Stomach (tissue), 8 donors: ENCODE measurements at regions not wholly inside any gene's neighbourhood (a gene's known extent, or its start where the extent isn't known, plus 50 kb on each side); places are given as distances from the start of the nearest gene placed in this dataset.

Experiments
- DNase-seq, 2 donors: peaks; one replicate each; pipeline versions ENCODE4 v3.0.0 to v3.0.0-alpha.2; 2013 to 2019
- H3K27ac ChIP-seq, 5 donors: fragments of 200-600 bp in 4 of 5; sonication (generic) in 4 of 5; one replicate each; pipeline ENCODE4 v1.5.1; 2013 to 2019; ENCODE audit warnings: mild to moderate bottlenecking in 1 of 5, moderate library complexity in 1 of 5
- H3K27me3 ChIP-seq, 3 donors: fragments of 200-600 bp; sonication (generic); one replicate each; pipeline ENCODE4 v1.5.1; 2017 to 2019; ENCODE audit warnings: mixed run types in 1 of 3
- H3K36me3 ChIP-seq, 4 donors: fragments of 200-600 bp; sonication (generic); 1 replicate in 3 of 4; 2 replicates in 1 of 4; pipeline ENCODE4 v1.5.1; 2016 to 2019
- H3K4me1 ChIP-seq, 4 donors: fragments of 200-600 bp; sonication (generic); one replicate each; pipeline ENCODE4 v1.5.1; 2016 to 2019
- H3K4me3 ChIP-seq, 4 donors: fragments of 200-600 bp; sonication (generic) in 3 of 4; one replicate each; pipeline ENCODE4 v1.5.1; 2016 to 2019; ENCODE audit warnings: mild to moderate bottlenecking in 1 of 4
- H3K9me3 ChIP-seq, 4 donors: fragments of 200-600 bp; sonication (generic); one replicate each; pipeline ENCODE4 v1.5.1; 2016 to 2019
- EP300 ChIP-seq: sonication (generic); formaldehyde crosslinking; IDR thresholded peaks from one replicate; pipeline ENCODE4 v1.6.1; 2017; ENCODE audit warnings: antibody characterized with exemption
- POLR2A ChIP-seq, 4 donors: fragments of 450-650 bp; IDR thresholded peaks; one replicate each; pipeline ENCODE4 v1.6.1; 2016; ENCODE audit warnings: antibody characterized with exemption in 4 of 4, control low read depth in 2 of 4, mild to moderate bottlenecking in 1 of 4, moderate library complexity in 1 of 4
- POLR2AphosphoS5 ChIP-seq, 3 donors: sonication (generic); formaldehyde crosslinking; IDR thresholded peaks; one replicate each; pipeline ENCODE4 v1.6.1; 2016; ENCODE audit warnings: antibody characterized with exemption in 3 of 3
- WGBS, 5 donors: extraction: QIAGEN DNeasy Blood & Tissue Kit in 3 of 5; methylation state at CpG; one replicate each; pipeline versions ENCODE4 v1.1.5 to v1.1.7; 2013 to 2018; 5-methylcytosine and 5-hydroxymethylcytosine counted together
- intact Hi-C: fragments of 100-400 bp; cut with DNase I; formaldehyde crosslinking; loops from one replicate; pipeline ENCODE4 v1.15.1; 2023; ENCODE audit warnings: low total_unique reads
- TF ChIP-seq, protein P1 (sequence below), 7 experiments: fragments of 450-650 bp in 4 of 7; fragments of 200-600 bp in 3 of 7; sonication (generic) in 3 of 7; IDR thresholded peaks; one replicate each; pipeline ENCODE4 v1.5.1; 2016 to 2019; ENCODE audit warnings: antibody characterized with exemption in 7 of 7, control low read depth in 2 of 7, mild to moderate bottlenecking in 1 of 7
- donor health status: healthy with polysubstance abuse.
- donor health status: Bipolar disorder and iron deficiency.
- donor health status: healthy.

DNA sequence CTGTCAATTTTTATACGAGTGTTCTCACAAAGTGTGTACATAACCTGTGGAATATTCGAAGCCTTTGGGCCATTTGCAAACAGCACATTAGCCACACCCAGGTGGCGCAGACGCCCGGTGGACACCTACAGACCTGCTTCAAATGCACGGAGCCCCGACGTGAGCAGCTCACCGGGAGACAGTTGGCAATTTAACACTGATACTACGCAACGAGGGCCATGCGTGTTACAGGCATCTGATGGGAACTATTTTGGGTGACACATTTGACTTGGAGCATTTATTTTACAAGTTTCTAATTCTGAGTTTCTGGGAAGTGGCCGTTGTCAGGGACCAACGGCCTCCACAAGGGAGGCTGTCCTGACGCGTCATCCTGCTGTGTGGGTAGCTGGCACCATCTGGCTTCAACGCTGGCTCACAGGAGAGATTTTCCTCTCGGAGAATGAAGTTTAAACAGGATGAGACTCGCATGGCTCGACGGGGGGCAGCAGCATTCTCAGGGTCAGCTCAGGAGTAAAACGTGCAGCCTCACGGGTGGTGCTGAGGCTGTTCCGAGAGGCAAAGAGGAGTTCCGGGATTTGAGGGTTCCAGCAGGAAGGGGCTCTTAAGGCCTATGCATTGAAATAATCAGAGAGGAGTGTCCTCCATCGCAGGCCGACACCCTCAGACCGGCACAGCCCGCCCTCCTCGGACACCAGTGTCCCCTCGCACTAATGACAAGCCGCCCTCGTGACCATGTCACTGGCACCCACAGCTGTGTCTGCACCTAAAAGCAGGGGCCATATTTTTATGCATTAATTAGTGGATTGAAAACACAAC lies 207.4 kb downstream of the DLL1 start:
- intact Hi-C loops = no loop called here
- no peak overlapping the region for H3K4me3 ChIP-seq
- no peak overlapping the region for H3K27ac ChIP-seq
- no peak for TF ChIP-seq EP300
- no peak for TF ChIP-seq POLR2A (IDR thresholded peaks at IDR 0.05)
- TF ChIP-seq, protein P1, sequence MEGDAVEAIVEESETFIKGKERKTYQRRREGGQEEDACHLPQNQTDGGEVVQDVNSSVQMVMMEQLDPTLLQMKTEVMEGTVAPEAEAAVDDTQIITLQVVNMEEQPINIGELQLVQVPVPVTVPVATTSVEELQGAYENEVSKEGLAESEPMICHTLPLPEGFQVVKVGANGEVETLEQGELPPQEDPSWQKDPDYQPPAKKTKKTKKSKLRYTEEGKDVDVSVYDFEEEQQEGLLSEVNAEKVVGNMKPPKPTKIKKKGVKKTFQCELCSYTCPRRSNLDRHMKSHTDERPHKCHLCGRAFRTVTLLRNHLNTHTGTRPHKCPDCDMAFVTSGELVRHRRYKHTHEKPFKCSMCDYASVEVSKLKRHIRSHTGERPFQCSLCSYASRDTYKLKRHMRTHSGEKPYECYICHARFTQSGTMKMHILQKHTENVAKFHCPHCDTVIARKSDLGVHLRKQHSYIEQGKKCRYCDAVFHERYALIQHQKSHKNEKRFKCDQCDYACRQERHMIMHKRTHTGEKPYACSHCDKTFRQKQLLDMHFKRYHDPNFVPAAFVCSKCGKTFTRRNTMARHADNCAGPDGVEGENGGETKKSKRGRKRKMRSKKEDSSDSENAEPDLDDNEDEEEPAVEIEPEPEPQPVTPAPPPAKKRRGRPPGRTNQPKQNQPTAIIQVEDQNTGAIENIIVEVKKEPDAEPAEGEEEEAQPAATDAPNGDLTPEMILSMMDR (IDR thresholded peaks at IDR 0.05) = no peak
- no peak for TF ChIP-seq POLR2AphosphoS5 (IDR thresholded peaks at IDR 0.05)
- H3K4me1 ChIP-seq = peaks cover 0 to 8% (median under 1%) of the 10 kb centered on the region in 4 donors
- H3K36me3 ChIP-seq = no peaks in the 10 kb centered on the region
- no peaks in the 10 kb centered on the region for H3K9me3 ChIP-seq
- 82 to 91% (median 86%) methylated on average over 32 to 33 of the region's 33 CpGs for WGBS, 5 donors
- DNase-seq = peak in 1 of 2 donors; percentile 23
- H3K27me3 ChIP-seq = peaks cover 0 to 17% (median 12%) of the 10 kb centered on the region in 3 donors

DNA sequence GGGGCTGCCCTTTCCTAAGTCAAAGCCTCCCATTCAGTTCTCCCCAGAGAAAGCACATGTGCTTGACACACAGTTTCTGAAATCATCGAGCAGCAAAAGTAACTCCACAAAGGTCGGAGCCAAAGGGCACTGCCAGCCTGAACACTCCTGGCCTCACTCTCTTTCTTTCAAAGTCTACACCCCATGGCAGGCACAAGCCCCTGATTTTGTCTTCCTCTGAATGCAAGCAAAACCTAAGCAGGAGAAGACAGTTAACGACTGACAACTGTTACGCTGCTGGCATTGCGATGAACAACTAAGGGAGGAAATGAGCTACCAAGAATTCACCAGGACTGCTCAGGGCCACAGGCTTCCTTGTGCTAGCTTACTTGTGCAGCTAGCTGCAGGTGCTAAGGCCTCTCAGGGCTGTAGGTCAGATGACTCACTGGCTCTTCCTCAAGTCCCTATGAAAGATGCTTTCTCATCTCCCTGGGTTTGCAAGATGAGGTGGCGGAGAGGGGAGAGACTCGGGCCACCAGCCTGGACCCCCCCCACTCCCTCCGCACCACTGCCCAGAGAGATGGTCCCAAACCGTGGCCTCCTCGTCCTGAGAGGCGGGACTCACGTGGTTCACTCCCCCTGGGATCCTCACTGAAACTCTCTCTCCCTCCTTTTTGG lies 208.2 kb downstream of the DLL1 start:
- H3K4me3 ChIP-seq = no peak overlapping the region
- intact Hi-C loops = no loop called here
- no peak for TF ChIP-seq POLR2AphosphoS5 (IDR thresholded peaks at IDR 0.05)
- TF ChIP-seq POLR2A (IDR thresholded peaks at IDR 0.05) = no peak
- TF ChIP-seq EP300 = no peak
- TF ChIP-seq, protein P1 (IDR thresholded peaks at IDR 0.05) = no peak
- DNase-seq = peak in 1 of 2 donors; percentile 21
- H3K27me3 ChIP-seq = peaks cover 0 to 17% (median 12%) of the 10 kb centered on the region in 3 donors
- no peak overlapping the region for H3K27ac ChIP-seq
- H3K4me1 ChIP-seq = peaks cover 0 to 6% (median 0%) of the 10 kb centered on the region in 4 donors
- no peaks in the 10 kb centered on the region for H3K9me3 ChIP-seq
- no peaks in the 10 kb centered on the region for H3K36me3 ChIP-seq
- 80 to 90% (median 84%) methylated on average over 12 of the region's 12 CpGs for WGBS, 5 donors

DNA sequence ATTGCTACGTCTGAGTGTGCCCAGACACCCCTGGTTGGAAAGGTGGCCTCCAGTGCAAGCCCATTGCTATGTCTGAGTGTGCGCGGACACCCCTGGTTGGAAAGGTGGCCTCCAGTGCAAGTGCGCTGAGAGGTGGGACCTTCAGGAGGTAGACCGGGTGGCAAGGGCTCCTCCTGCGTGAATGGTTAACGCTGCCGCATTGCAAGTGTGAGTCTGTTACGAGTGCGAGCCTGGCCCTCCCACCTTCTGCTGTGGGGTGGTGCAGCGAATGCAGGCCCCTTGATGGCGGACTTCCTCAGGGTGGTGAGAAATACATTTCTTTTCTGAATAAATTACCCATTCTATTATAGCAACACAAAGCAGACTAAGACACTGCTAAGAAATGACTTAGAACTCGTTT lies 208.8 kb downstream of the DLL1 start:
- peaks cover 0 to 6% (median 0%) of the 10 kb centered on the region in 4 donors for H3K4me1 ChIP-seq
- 94 to 96% (median 94%) methylated on average over 7 to 13 of the region's 13 CpGs for WGBS, 5 donors
- H3K36me3 ChIP-seq = no peaks in the 10 kb centered on the region
- no peak overlapping the region for H3K27ac ChIP-seq
- no peaks in the 10 kb centered on the region for H3K9me3 ChIP-seq
- intact Hi-C loops = no loop called here
- TF ChIP-seq, protein P1 (IDR thresholded peaks at IDR 0.05) = no peak
- no peak for TF ChIP-seq EP300
- no peak for TF ChIP-seq POLR2AphosphoS5 (IDR thresholded peaks at IDR 0.05)
- no peak for TF ChIP-seq POLR2A (IDR thresholded peaks at IDR 0.05)
- H3K4me3 ChIP-seq = no peak overlapping the region
- DNase-seq = peak in 1 of 2 donors; percentile 21
- peaks cover 0 to 17% (median 12%) of the 10 kb centered on the region in 3 donors for H3K27me3 ChIP-seq

DNA sequence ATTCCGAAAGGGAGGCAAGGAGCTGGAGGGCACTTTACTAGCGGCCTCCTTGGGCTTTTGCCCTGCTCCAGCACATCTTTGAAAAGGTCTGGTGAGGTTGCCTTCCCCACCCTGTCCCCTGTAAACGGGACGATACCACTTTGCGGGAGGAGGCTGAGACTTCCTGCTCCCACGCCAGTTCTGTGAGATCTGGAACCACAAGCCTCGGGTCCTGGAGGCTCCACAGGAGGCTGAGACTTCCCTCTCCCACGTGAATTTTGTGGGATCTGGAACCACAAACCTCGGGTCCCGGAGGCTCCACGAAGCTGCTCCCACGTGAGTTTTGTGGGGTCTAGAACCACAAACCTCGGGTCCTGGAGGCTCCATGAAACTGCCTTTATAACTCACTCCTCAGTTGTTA lies 209.3 kb downstream of the DLL1 start:
- TF ChIP-seq EP300 = no peak
- TF ChIP-seq, protein P1 (IDR thresholded peaks at IDR 0.05) = no peak
- no peak for TF ChIP-seq POLR2A (IDR thresholded peaks at IDR 0.05)
- TF ChIP-seq POLR2AphosphoS5 (IDR thresholded peaks at IDR 0.05) = no peak
- WGBS, 5 donors = 58 to 73% (median 73%) methylated on average over 5 to 13 of the region's 13 CpGs
- Histone ChIP-seq H3K27me3 (peaks cover 0 to 17% (median 12%) of the 10 kb centered on the region in 3 donors), H3K9me3 (no peaks in the 10 kb centered on the region), H3K4me1 (peaks cover 0 to 6% (median 0%) of the 10 kb centered on the region in 4 donors), H3K36me3 (no peaks in the 10 kb centered on the region), H3K4me3 (no peak overlapping the region), H3K27ac (no peak overlapping the region)
- intact Hi-C loops = no loop called here
- DNase-seq = no peak
